SK-N-SH treated with all-trans-retinoic acid at 6 μM for 48 hours (cell line): ENCODE measurements at regions not wholly inside any gene's neighbourhood (a gene's known extent, or its start where the extent isn't known, plus 50 kb on each side); places are given as distances from the start of the nearest gene placed in this dataset.

Source experiments
- ATAC-seq: fragments of 200-7000 bp; cut with Tn5 transposase; 3 replicates; pipeline ENCODE4 v1.9.1; 2020; ENCODE audit warnings: mild to moderate bottlenecking, moderate library complexity
- BACH2 ChIP-seq: fragments of 250-450 bp; sonication (Bioruptor Pico); IDR thresholded peaks from 2 replicates; pipeline ENCODE4 v1.9.0; 2021; ENCODE audit warnings: mild to moderate bottlenecking, borderline replicate concordance
- CSDC2 ChIP-seq: fragments of 250-450 bp; sonication (Bioruptor Pico); IDR thresholded peaks from 2 replicates; pipeline ENCODE4 v1.5.0; 2020; ENCODE audit warnings: mild to moderate bottlenecking, moderate library complexity
- ESRRG ChIP-seq: fragments of 250-450 bp; sonication (Bioruptor Pico); IDR thresholded peaks from 2 replicates; pipeline ENCODE4 v1.6.1; 2021; ENCODE audit warnings: mild to moderate bottlenecking
- GLIS3 ChIP-seq: fragments of 250-450 bp; sonication (Bioruptor Pico); IDR thresholded peaks from 2 replicates; pipeline ENCODE4 v1.5.0; 2020; ENCODE audit warnings: mild to moderate bottlenecking, moderate library complexity
- ISL1 ChIP-seq: fragments of 250-450 bp; sonication (Bioruptor Pico); IDR thresholded peaks from 2 replicates; pipeline ENCODE4 v2.1.2; 2022; ENCODE audit warnings: mild to moderate bottlenecking, moderate library complexity
- OSR1 ChIP-seq: fragments of 250-450 bp; sonication (Bioruptor Pico); IDR thresholded peaks from 2 replicates; pipeline ENCODE4 v1.8.0; 2022; ENCODE audit warnings: moderate library complexity, mild to moderate bottlenecking, inconsistent platforms
- PPARA ChIP-seq: fragments of 250-450 bp; sonication (Bioruptor Pico); IDR thresholded peaks from 2 replicates; pipeline ENCODE4 v1.5.0; 2020; ENCODE audit warnings: mild to moderate bottlenecking, borderline replicate concordance
- RARB ChIP-seq: fragments of 250-450 bp; sonication (Bioruptor Pico); IDR thresholded peaks from 2 replicates; pipeline ENCODE4 v1.8.0; 2021; ENCODE audit warnings: mild to moderate bottlenecking, moderate library complexity
- SNAI2 ChIP-seq: fragments of 250-450 bp; sonication (Bioruptor Pico); IDR thresholded peaks from 2 replicates; pipeline ENCODE4 v1.5.0; 2020; ENCODE audit warnings: mild to moderate bottlenecking, moderate library complexity
- TCF4 ChIP-seq: fragments of 250-450 bp; sonication (Bioruptor Pico); IDR thresholded peaks from 2 replicates; pipeline ENCODE4 v1.8.0; 2021; ENCODE audit warnings: mild to moderate bottlenecking, moderate library complexity, borderline replicate concordance
- TOX ChIP-seq: fragments of 250-450 bp; sonication (Bioruptor Pico); IDR thresholded peaks from 2 replicates; pipeline ENCODE4 v1.8.0; 2021; ENCODE audit warnings: mild to moderate bottlenecking, moderate library complexity, borderline replicate concordance
- ZC3H10 ChIP-seq: fragments of 250-450 bp; sonication (Bioruptor Pico); IDR thresholded peaks from 2 replicates; pipeline ENCODE4 v1.5.1; 2021; ENCODE audit warnings: mild to moderate bottlenecking, moderate library complexity
- ZFP3 ChIP-seq: fragments of 250-450 bp; sonication (Bioruptor Pico); IDR thresholded peaks from 2 replicates; pipeline ENCODE4 v1.5.0; 2020; ENCODE audit warnings: mild to moderate bottlenecking, moderate library complexity
- ZFP30 ChIP-seq: fragments of 450-650 bp; formaldehyde crosslinking; IDR thresholded peaks from 2 replicates; pipeline ENCODE4 v1.5.0; 2022; ENCODE audit warnings: mild to moderate bottlenecking, moderate library complexity
- ZNF565 ChIP-seq: fragments of 450-650 bp; formaldehyde crosslinking; conservative IDR thresholded peaks from 2 replicates; pipeline ENCODE4 v1.5.0; 2020; ENCODE audit warnings: low read depth, mild to moderate bottlenecking, moderate library complexity
- ZNF70 ChIP-seq: fragments of 450-650 bp; formaldehyde crosslinking; IDR thresholded peaks from 2 replicates; pipeline ENCODE4 v1.5.0; 2020; ENCODE audit warnings: mild to moderate bottlenecking, moderate library complexity
- ZNF8 ChIP-seq: fragments of 450-650 bp; formaldehyde crosslinking; IDR thresholded peaks from 2 replicates; pipeline ENCODE4 v1.5.0; 2020; ENCODE audit warnings: mild to moderate bottlenecking, moderate library complexity
- TF ChIP-seq, protein P1 (sequence below): fragments of 250-450 bp; sonication (Bioruptor Pico); IDR thresholded peaks from 2 replicates; pipeline ENCODE4 v1.8.0; 2021; ENCODE audit warnings: low read depth, mild to moderate bottlenecking, moderate library complexity, borderline replicate concordance
- TF ChIP-seq, protein P2 (sequence below): fragments of 250-450 bp; sonication (Bioruptor Pico); IDR thresholded peaks from 2 replicates; pipeline ENCODE4 v1.5.0; 2020; ENCODE audit warnings: mild to moderate bottlenecking, moderate library complexity
- TF ChIP-seq, protein P3 (sequence below): fragments of 250-450 bp; sonication (Bioruptor Pico); IDR thresholded peaks from 2 replicates; pipeline ENCODE4 v1.5.1; 2021; ENCODE audit warnings: mild to moderate bottlenecking, moderate library complexity
- TF ChIP-seq, protein P4 (sequence below): fragments of 250-450 bp; sonication (Bioruptor Pico); IDR thresholded peaks from 2 replicates; pipeline ENCODE4 v1.5.1; 2020; ENCODE audit warnings: low read depth, mild to moderate bottlenecking, moderate library complexity
- TF ChIP-seq, protein P5 (sequence below): fragments of 250-450 bp; sonication (Bioruptor Pico); IDR thresholded peaks from 2 replicates; pipeline ENCODE4 v1.8.0; 2020; ENCODE audit warnings: mild to moderate bottlenecking, moderate library complexity, borderline replicate concordance

DNA sequence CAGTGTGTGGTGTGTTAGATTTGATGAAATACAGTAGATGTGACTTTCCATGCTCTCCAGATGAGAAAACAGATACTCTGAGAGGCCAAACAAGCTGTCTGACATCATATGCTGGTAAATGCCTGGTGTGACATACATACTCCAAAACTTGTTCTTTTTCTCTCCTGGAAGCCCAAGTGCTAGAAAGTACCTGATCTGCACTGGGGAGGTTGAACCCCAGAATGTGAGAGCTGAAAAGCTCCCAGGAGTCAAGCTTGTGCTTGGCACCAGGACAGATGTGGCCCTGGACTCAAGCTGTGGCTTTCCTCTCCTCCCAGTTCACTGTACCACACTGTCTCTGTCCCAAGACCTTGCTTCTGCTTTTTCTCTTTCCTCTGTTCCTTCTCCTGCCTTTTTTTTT lies 389.0 kb upstream of the USP24 start:
- ATAC-seq, result no peak
- TF ChIP-seq GLIS3 (no peak), ZFP3 (CRISPR knock-in tag) (no peak), TOX (no peak), ZNF565 (CRISPR knock-in tag) (no peak), ZNF70 (no peak), ZC3H10 (no peak), RARB (CRISPR knock-in tag) (no peak), PPARA (CRISPR knock-in tag) (no peak), TCF4 (CRISPR knock-in tag) (no peak), BACH2 (CRISPR knock-in tag) (no peak), ZFP30 (CRISPR knock-in tag) (no peak), ISL1 (CRISPR knock-in tag) (no peak), OSR1 (CRISPR knock-in tag) (no peak), ZNF8 (CRISPR knock-in tag) (no peak), SNAI2 (CRISPR knock-in tag) (no peak)
- TF ChIP-seq, protein P1, sequence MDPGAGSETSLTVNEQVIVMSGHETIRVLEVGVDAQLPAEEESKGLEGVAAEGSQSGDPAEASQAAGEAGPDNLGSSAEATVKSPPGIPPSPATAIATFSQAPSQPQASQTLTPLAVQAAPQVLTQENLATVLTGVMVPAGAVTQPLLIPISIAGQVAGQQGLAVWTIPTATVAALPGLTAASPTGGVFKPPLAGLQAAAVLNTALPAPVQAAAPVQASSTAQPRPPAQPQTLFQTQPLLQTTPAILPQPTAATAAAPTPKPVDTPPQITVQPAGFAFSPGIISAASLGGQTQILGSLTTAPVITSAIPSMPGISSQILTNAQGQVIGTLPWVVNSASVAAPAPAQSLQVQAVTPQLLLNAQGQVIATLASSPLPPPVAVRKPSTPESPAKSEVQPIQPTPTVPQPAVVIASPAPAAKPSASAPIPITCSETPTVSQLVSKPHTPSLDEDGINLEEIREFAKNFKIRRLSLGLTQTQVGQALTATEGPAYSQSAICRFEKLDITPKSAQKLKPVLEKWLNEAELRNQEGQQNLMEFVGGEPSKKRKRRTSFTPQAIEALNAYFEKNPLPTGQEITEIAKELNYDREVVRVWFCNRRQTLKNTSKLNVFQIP, result no peak
- TF ChIP-seq, protein P2, sequence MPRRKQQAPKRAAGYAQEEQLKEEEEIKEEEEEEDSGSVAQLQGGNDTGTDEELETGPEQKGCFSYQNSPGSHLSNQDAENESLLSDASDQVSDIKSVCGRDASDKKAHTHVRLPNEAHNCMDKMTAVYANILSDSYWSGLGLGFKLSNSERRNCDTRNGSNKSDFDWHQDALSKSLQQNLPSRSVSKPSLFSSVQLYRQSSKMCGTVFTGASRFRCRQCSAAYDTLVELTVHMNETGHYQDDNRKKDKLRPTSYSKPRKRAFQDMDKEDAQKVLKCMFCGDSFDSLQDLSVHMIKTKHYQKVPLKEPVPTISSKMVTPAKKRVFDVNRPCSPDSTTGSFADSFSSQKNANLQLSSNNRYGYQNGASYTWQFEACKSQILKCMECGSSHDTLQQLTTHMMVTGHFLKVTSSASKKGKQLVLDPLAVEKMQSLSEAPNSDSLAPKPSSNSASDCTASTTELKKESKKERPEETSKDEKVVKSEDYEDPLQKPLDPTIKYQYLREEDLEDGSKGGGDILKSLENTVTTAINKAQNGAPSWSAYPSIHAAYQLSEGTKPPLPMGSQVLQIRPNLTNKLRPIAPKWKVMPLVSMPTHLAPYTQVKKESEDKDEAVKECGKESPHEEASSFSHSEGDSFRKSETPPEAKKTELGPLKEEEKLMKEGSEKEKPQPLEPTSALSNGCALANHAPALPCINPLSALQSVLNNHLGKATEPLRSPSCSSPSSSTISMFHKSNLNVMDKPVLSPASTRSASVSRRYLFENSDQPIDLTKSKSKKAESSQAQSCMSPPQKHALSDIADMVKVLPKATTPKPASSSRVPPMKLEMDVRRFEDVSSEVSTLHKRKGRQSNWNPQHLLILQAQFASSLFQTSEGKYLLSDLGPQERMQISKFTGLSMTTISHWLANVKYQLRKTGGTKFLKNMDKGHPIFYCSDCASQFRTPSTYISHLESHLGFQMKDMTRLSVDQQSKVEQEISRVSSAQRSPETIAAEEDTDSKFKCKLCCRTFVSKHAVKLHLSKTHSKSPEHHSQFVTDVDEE (CRISPR knock-in tag), result no peak
- TF ChIP-seq, protein P3, sequence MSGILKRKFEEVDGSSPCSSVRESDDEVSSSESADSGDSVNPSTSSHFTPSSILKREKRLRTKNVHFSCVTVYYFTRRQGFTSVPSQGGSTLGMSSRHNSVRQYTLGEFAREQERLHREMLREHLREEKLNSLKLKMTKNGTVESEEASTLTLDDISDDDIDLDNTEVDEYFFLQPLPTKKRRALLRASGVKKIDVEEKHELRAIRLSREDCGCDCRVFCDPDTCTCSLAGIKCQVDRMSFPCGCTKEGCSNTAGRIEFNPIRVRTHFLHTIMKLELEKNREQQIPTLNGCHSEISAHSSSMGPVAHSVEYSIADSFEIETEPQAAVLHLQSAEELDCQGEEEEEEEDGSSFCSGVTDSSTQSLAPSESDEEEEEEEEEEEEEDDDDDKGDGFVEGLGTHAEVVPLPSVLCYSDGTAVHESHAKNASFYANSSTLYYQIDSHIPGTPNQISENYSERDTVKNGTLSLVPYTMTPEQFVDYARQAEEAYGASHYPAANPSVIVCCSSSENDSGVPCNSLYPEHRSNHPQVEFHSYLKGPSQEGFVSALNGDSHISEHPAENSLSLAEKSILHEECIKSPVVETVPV (CRISPR knock-in tag), result no peak
- TF ChIP-seq, protein P4, sequence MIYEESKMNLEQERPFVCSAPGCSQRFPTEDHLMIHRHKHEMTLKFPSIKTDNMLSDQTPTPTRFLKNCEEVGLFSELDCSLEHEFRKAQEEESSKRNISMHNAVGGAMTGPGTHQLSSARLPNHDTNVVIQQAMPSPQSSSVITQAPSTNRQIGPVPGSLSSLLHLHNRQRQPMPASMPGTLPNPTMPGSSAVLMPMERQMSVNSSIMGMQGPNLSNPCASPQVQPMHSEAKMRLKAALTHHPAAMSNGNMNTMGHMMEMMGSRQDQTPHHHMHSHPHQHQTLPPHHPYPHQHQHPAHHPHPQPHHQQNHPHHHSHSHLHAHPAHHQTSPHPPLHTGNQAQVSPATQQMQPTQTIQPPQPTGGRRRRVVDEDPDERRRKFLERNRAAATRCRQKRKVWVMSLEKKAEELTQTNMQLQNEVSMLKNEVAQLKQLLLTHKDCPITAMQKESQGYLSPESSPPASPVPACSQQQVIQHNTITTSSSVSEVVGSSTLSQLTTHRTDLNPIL (CRISPR knock-in tag), result no peak
- TF ChIP-seq, all 23 proteins: peak for 0

DNA sequence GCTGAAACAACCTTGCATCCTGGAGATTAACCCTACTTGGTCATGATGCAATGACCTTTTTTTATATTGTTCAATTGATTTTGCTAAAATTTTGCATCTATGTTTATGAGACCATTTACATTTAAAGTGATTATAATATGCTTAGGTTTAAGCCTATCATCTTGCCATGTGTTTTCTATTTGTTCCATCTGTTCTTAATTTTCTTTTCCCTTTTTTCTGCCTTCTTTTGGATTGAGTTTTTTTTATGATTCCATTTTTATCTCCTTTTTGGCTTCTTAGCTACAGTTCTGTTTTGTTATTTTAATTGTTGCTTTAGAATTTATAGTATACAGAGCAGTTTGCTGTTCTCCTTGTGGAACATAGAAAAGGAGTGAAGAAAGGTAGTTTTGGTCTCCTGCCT lies 385.1 kb upstream of the USP24 start:
- ATAC-seq, result peak; percentile 48; the same call in 2 of the 3 replicates
- TF ChIP-seq TCF4 (CRISPR knock-in tag) (peak; percentile 71), ZFP3 (CRISPR knock-in tag) (no peak), ZC3H10 (no peak)

DNA sequence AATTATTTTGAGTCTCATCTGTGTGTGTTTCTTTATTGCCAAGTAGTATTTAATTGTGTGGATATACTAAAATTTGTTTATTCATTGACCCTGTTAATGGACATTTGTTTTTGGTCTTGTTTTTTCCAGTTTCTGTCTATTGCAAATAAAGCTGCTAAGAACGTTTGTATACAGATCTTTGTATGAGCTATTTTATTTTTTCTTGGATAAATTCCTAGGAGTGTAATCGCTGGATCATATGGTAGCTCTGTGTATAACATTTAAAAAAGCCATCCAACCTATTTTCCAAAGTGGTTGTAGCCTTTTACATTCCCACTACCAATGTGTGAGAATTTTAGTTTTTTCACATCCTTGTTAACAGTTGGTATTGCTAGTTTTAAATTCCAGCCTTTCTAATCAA lies 382.7 kb upstream of the USP24 start:
- no peak for ATAC-seq
- TF ChIP-seq ZNF70, result no peak
- TF ChIP-seq, protein P5, sequence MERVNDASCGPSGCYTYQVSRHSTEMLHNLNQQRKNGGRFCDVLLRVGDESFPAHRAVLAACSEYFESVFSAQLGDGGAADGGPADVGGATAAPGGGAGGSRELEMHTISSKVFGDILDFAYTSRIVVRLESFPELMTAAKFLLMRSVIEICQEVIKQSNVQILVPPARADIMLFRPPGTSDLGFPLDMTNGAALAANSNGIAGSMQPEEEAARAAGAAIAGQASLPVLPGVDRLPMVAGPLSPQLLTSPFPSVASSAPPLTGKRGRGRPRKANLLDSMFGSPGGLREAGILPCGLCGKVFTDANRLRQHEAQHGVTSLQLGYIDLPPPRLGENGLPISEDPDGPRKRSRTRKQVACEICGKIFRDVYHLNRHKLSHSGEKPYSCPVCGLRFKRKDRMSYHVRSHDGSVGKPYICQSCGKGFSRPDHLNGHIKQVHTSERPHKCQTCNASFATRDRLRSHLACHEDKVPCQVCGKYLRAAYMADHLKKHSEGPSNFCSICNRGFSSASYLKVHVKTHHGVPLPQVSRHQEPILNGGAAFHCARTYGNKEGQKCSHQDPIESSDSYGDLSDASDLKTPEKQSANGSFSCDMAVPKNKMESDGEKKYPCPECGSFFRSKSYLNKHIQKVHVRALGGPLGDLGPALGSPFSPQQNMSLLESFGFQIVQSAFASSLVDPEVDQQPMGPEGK, result no peak
- TF ChIP-seq BACH2 (CRISPR knock-in tag), result no peak
- no peak for TF ChIP-seq ESRRG (CRISPR knock-in tag)
- no peak for TF ChIP-seq CSDC2
- TF ChIP-seq PPARA (CRISPR knock-in tag), result no peak
- TF ChIP-seq ISL1 (CRISPR knock-in tag), result no peak
- TF ChIP-seq ZFP3 (CRISPR knock-in tag), result no peak
- TF ChIP-seq ZC3H10, result no peak
- TF ChIP-seq, protein P4 (CRISPR knock-in tag), result no peak
- TF ChIP-seq TCF4 (CRISPR knock-in tag), result no peak
- no peak for TF ChIP-seq ZNF565 (CRISPR knock-in tag)
- TF ChIP-seq, all 23 proteins: peak for 0
